Subcutaneous abdominal adipose tissue (tissue), 5 donors: ENCODE measurements at regions not wholly inside any gene's neighbourhood (a gene's known extent, or its start where the extent isn't known, plus 50 kb on each side); places are given as distances from the start of the nearest gene placed in this dataset.
A peak's percentile ranks its signal among the peaks of the same experiment; 100 is the strongest.

Experiments
- H3K27ac ChIP-seq: one replicate; pipeline ENCODE4 v1.7.0; 2013; ENCODE audit warnings: low read depth, mild to moderate bottlenecking, inconsistent platforms, low read length, moderate library complexity
- H3K27me3 ChIP-seq, 5 donors: one replicate each; pipeline ENCODE4 v1.7.0; 2013; ENCODE audit warnings: low read length in 5 of 5, inconsistent platforms in 1 of 5; ENCODE audit not compliant: control insufficient read depth in 5 of 5, insufficient read depth in 4 of 5
- H3K36me3 ChIP-seq, 5 donors: one replicate each; pipeline ENCODE4 v1.7.0; 2013; ENCODE audit warnings: low read length in 5 of 5; ENCODE audit not compliant: control insufficient read depth in 5 of 5, insufficient read depth in 5 of 5
- H3K4me1 ChIP-seq, 5 donors: one replicate each; pipeline ENCODE4 v1.7.0; 2013; ENCODE audit warnings: low read length in 5 of 5, mild to moderate bottlenecking in 3 of 5, moderate library complexity in 1 of 5; ENCODE audit not compliant: control insufficient read depth in 5 of 5, insufficient read depth in 5 of 5
- H3K4me3 ChIP-seq, 5 donors: one replicate each; pipeline ENCODE4 v1.7.0; 2013; ENCODE audit warnings: low read length in 5 of 5, low read depth in 1 of 5
- H3K9ac ChIP-seq, 5 donors: one replicate each; pipeline ENCODE4 v1.7.0; 2013; ENCODE audit warnings: low read length in 5 of 5, mild to moderate bottlenecking in 4 of 5, moderate library complexity in 3 of 5
- H3K9me3 ChIP-seq, 5 donors: one replicate each; pipeline ENCODE4 v1.7.0; 2013; ENCODE audit warnings: low read length in 5 of 5; ENCODE audit not compliant: control insufficient read depth in 5 of 5
- donor health status: healthy.
- donor health status: healthy.
- donor health status: healthy.
- donor health status: healthy.
- donor health status: healthy.

DNA sequence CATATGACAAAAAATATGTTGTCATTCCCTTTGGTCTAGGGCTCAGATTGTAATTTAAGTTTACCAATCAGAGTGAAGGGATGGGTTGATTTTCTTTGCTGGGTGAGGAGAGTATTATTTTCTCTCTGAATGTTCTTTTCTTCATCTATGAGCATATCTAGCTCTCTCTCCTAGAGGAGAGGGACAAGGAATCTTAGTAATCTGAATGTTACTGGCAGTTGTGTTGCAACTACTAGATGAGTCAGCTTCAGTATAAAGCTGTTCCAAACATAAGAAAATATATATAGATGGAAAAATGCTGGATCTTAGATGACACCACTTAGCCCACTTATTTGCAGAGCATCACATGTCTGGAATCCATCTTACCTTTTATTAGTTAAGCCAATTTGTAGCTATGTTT is 259.3 kb downstream of the TUSC1 start:
- Histone ChIP-seq H3K36me3 (no peaks in the 10 kb centered on the region), H3K9ac (no peak overlapping the region), H3K4me3 (no peak overlapping the region), H3K4me1 (peaks cover 0 to 10% (median 0%) of the 10 kb centered on the region in 5 donors), H3K27me3 (no peaks in the 10 kb centered on the region), H3K27ac (no peak overlapping the region), H3K9me3 (no peaks in the 10 kb centered on the region)

DNA sequence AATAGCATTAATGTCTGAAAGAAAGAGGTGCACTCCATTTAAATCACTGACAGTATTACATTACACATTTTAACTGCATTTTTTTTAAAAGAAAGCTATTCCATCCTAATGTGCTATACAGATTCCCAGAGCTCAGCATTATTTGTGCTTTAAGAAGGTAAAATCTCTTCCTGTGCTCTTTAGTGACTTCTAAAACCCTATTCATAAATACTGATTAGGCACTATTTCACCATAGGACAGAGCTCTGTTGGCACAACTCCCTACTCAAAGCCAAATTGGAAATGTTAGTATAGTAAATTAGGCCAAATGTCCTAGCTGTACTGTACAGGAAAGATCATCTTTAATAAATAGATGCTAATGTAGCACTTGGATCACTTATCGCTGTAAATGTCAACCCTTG is 262.5 kb downstream of the TUSC1 start:
- no peaks in the 10 kb centered on the region for H3K9me3 ChIP-seq
- H3K36me3 ChIP-seq: no peaks in the 10 kb centered on the region
- H3K9ac ChIP-seq: no peak overlapping the region
- H3K4me1 ChIP-seq: peaks cover 0 to 6% (median 0%) of the 10 kb centered on the region in 5 donors
- no peaks in the 10 kb centered on the region for H3K27me3 ChIP-seq
- no peak overlapping the region for H3K4me3 ChIP-seq
- H3K27ac ChIP-seq: no peak overlapping the region

DNA sequence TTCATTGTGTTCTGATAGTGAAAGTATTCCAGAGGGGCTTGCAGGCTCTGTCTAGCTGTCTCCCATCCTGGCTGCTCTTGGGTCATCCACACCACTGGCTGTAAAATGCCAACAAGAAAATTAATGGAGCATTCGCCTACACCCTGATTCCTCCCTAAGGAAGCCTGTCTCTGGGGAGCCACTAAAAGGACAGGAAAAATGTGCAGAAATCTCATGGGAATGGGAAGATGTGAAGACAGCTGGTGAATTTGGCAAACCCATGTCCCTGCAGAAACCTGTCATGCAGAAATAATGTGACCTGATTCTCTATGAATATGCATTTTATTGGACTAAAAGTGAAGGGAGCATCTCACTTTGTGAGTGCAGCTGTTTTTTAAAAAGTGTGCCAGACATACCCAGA is 265.6 kb downstream of the TUSC1 start:
- Histone ChIP-seq H3K27me3 (no peaks in the 10 kb centered on the region), H3K9ac (no peak overlapping the region), H3K4me3 (no peak overlapping the region), H3K36me3 (no peaks in the 10 kb centered on the region), H3K27ac (no peak overlapping the region), H3K9me3 (no peaks in the 10 kb centered on the region), H3K4me1 (peaks cover 0 to 6% (median 0%) of the 10 kb centered on the region in 5 donors)

DNA sequence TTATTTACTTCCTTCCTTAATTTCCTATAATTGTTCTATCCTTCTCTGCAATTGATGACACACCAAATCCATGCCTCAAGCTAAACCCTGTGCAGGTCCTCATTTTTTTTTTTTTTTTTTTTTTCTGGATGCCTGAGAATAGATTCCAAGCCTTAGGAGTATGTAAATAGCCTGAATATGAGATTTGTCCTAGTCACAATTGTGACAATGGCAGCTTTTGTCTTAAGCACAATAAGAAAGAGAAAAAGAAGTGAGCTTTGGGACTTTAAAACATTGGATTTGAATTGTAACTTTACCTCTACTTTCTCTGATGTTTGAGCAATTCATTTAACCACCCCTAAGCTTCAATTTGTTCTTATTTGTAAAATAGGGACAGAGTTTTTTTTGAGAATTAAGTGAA is 280.5 kb downstream of the TUSC1 start:
- Histone ChIP-seq H3K27me3 (no peaks in the 10 kb centered on the region), H3K36me3 (no peaks in the 10 kb centered on the region), H3K4me1 (no peaks in the 10 kb centered on the region), H3K9ac (no peak overlapping the region), H3K27ac (no peak overlapping the region), H3K4me3 (no peak overlapping the region), H3K9me3 (no peaks in the 10 kb centered on the region)

DNA sequence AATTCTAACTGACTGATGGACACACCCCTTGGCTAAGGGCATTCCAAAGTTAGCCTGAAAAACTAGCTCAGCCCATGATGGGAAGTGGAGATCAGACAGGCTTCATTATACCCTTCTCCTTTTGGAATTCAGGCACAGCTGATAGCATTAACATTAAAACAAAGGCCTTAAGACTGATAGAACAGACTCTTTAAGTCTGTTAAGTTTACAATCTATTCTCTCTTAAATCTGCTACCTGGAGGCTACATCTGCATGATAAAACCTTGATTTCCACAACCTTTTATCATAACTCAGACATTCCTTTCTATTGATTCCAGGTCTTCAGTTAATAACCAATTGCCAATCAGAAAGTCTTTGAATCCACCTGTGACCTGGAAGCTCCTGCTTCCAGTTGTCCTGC is 281.4 kb downstream of the TUSC1 start:
- no peaks in the 10 kb centered on the region for H3K36me3 ChIP-seq
- H3K27ac ChIP-seq: no peak overlapping the region
- no peak overlapping the region for H3K4me3 ChIP-seq
- no peaks in the 10 kb centered on the region for H3K4me1 ChIP-seq
- no peaks in the 10 kb centered on the region for H3K9me3 ChIP-seq
- H3K27me3 ChIP-seq: no peaks in the 10 kb centered on the region
- no peak overlapping the region for H3K9ac ChIP-seq

DNA sequence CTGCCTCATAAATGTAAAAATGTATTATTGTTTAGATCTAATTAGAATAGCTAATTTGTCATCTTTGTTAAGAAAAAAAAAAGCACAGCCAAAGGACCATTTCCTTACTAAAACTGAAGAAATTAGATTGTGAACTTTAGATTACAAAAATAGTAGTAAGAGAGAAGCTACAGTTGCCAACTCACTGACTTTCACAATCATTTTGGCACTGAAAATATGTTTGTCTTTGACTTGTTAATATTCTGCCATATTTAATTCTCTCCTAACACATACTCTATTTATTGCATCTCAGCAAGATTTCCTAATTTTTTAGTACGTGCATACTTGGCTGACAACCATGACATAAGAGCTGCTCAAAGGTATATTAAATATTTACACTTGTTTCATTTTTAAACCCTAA is 297.1 kb downstream of the TUSC1 start:
- peaks cover 0 to 24% (median 7%) of the 10 kb centered on the region in 5 donors for H3K4me1 ChIP-seq
- no peak overlapping the region for H3K9ac ChIP-seq
- no peaks in the 10 kb centered on the region for H3K9me3 ChIP-seq
- no peak overlapping the region for H3K4me3 ChIP-seq
- no peaks in the 10 kb centered on the region for H3K27me3 ChIP-seq
- peak overlapping the region; percentile 20 for H3K27ac ChIP-seq
- no peaks in the 10 kb centered on the region for H3K36me3 ChIP-seq

DNA sequence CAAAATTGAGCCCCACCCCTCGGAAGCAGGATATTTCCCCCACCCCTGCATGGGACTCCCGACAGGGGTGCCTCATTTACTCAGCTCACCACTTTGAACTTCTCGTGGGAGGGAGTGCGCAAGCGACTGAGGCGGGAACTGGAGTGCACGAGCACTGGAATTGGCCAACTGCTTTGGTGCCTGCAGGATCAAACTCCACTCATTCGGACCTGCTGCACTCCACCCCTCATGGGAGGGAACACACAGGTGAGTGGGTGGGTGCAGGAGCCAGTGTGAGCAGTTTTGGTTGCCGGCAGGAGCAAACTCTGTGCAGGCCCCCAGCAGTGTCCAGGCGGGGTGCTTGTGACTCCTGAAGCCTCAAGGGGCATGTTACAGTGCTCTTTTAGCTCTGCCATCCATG is 301.2 kb downstream of the TUSC1 start:
- no peak overlapping the region for H3K27ac ChIP-seq
- H3K9me3 ChIP-seq: no peaks in the 10 kb centered on the region
- no peak overlapping the region for H3K4me3 ChIP-seq
- no peaks in the 10 kb centered on the region for H3K36me3 ChIP-seq
- H3K9ac ChIP-seq: no peak overlapping the region
- peaks cover 0 to 11% (median 3%) of the 10 kb centered on the region in 5 donors for H3K4me1 ChIP-seq
- no peaks in the 10 kb centered on the region for H3K27me3 ChIP-seq

DNA sequence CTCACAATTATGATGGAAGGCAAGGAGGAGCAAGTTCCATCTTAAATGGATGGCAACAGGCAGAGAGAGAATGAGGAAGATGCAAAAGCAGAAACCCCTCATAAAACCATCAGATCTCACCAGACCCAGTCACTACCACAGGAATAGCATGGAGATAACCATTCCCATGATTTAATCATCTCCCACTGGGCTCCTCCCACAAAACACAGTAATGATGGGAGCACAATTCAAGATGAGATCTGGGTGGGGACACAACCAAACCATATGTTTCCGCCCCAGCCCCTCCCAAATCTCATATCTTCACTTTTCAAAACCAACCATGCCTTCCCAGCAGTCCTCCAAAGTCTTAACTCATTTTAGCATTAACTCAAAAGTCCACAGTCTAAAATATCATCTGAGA is 304.0 kb downstream of the TUSC1 start:
- Histone ChIP-seq H3K4me3 (no peak overlapping the region), H3K27me3 (no peaks in the 10 kb centered on the region), H3K4me1 (no peaks in the 10 kb centered on the region)

DNA sequence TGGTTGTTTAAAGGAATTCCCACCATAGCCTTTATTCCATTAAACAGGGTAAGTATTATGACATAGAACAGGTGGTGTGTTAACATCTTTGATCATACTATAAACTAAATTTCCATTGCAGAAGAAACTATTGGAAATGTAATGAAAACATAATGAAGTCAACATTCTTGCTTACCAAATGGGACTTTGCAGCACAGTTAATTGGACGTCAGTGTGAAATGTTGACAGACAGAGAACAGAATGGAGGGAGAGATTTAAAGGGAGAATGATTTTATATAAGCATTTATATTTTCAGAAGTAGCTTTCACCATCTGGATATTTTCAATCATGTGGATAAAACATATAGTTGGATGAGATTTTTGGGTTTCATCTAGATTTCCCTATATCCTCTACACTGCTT is 311.3 kb downstream of the TUSC1 start:
- Histone ChIP-seq H3K36me3 (no peaks in the 10 kb centered on the region), H3K4me1 (no peaks in the 10 kb centered on the region), H3K9ac (no peak overlapping the region), H3K9me3 (no peaks in the 10 kb centered on the region), H3K27me3 (no peaks in the 10 kb centered on the region), H3K4me3 (no peak overlapping the region), H3K27ac (no peak overlapping the region)

More for the DNA sequence above, 304.0 kb downstream of the TUSC1 start:
- Histone ChIP-seq H3K9me3 (no peaks in the 10 kb centered on the region), H3K9ac (no peak overlapping the region), H3K27ac (no peak overlapping the region), H3K36me3 (no peaks in the 10 kb centered on the region)

DNA sequence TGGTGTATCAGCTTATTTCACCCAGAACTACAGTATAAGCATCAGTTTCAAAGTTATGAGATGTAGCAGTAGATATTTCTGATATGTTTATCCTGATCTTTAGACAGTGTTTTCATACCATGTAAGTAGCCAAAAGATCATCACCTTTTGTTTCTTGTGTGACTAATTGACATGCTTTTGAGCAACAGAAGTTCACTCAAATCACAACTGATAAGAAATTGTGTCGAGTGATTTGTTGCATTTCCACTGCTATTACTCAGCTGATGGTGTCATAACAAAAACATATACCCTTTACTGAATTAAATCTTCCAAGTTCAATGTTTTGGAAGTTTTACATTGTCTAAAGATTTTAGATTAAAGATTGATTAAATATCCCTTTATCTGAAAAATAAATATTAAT is 324.5 kb downstream of the TUSC1 start:
- Histone ChIP-seq H3K4me1 (no peaks in the 10 kb centered on the region), H3K27me3 (no peaks in the 10 kb centered on the region), H3K36me3 (no peaks in the 10 kb centered on the region), H3K27ac (no peak overlapping the region), H3K9ac (no peak overlapping the region), H3K4me3 (no peak overlapping the region), H3K9me3 (peaks cover 0 to 8% (median 2%) of the 10 kb centered on the region in 5 donors)

DNA sequence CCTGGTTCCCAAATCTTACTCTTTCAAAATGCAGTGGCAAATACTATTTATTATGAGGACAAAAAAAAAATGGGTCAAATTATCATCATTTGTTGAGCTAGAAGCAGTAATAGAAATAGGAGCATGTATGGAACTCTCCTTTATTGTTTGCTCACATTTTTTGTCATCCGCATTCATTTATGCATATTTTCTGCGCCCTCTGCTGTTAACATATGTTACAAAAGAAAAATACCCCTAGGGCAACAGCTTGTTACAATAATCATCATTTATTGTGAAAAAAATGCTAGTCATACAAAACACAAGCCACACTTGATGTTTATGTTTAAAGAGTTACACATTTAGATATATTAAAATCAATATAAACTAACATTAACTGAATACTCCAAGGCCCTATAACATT is 328.2 kb downstream of the TUSC1 start:
- Histone ChIP-seq H3K27ac (no peak overlapping the region), H3K9ac (no peak overlapping the region), H3K36me3 (no peaks in the 10 kb centered on the region), H3K9me3 (no peaks in the 10 kb centered on the region), H3K4me3 (no peak overlapping the region), H3K27me3 (no peaks in the 10 kb centered on the region), H3K4me1 (no peaks in the 10 kb centered on the region)
